Head of caudate nucleus (tissue), 42 donors: ENCODE measurements at regions not wholly inside any gene's neighbourhood (a gene's known extent, or its start where the extent isn't known, plus 50 kb on each side); places are given as distances from the start of the nearest gene placed in this dataset.
A peak's percentile ranks its signal among the peaks of the same experiment; 100 is the strongest.

Source experiments
- DNase-seq, 42 donors: peaks; one replicate each; pipeline versions ENCODE4 v3.0.0 to v3.0.0-alpha.2; 2020 to 2021; ENCODE audit warnings: mixed read lengths in 7 of 42
- intact Hi-C: fragments of 100-400 bp; cut with DNase I; formaldehyde crosslinking; loops from one replicate; pipeline ENCODE4 v1.15.0; 2022

DNA sequence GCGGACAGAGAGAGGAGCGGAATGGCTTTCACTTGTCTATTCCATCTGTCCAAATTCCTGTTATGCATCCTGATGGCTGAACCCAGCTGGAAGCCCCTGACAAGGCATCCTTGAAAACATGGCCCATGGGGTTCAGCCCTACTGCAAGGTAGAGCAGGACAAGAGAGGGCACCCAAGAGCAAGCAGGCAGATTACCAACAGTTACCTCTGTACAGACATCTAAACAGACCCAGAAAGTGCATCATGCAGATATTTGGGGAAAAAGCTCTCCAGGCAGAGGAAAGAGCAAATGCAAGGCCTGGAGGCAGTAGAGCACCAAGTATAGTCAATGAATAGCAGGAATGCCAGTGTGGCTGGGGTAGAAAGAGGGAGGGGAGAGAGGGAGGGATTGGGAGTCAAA, 407.5 kb downstream of the PCNX1 start:
- DNase-seq, result no peak
- intact Hi-C loops, result no loop called here

GRCh38 chr14:71317385-71318096, 410.3 kb downstream of the PCNX1 start:
- DNase-seq, result no peak
- intact Hi-C loops, result no loop called here

GRCh38 chr14:71318097-71318459, 410.8 kb downstream of the PCNX1 start:
- intact Hi-C loops, result no loop called here
- DNase-seq, result no peak

- peak in 13 of 42 donors; percentile 6 to 49 (median 19) for DNase-seq
- intact Hi-C loops, result loop anchor here (10.0 kb wide), 4 partner anchors 145 to 435 kb away; no protein-coding TSS in a partner anchor
Observed at GRCh38 chr14:71319666-71320065, 412.4 kb downstream of the PCNX1 start.

DNA sequence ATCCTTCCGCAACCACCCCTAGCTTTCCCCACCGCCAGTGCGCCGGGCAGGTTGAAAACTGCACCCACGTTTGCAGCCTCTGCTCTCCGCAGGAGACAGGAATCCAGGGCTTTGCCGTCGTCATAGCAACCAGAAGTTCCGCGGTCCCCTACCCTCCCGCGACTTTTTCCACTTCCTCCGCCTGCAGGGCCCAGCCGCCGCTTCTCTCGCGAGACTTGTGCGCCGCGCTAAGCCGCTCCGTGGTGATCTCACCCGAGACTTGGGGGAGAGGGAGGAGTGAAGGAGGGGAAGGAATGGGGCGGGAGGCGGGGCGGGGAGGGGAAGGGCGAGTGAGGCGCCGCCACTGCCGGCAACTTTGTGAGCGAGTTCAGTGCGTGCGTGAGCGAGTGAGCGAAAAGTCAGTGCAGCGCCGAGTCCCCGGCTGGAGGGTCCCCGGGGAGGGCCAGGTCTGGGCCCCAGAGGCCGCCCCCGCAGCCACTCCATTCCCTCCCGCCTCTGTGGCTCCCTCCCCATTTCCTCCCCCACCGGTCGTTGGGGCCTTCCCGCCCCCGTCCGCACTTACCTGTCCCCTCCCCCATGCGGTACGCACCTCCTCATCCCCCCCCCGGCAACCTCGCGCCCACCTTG, 413.0 kb downstream of the PCNX1 start, which contains the start of gene SIPA1L1:
SIPA1L1 (plus strand) TSS at position 370 of the 627 bp plus-strand sequence.
- intact Hi-C loops, result loop anchor here (10.0 kb wide), 4 partner anchors 145 to 435 kb away; no protein-coding TSS in a partner anchor
- DNase-seq, result peak; percentile 90 to 99 (median 97)

- intact Hi-C loops, result loop anchor here (10.0 kb wide), 4 partner anchors 144 to 434 kb away; no protein-coding TSS in a partner anchor
- DNase-seq, result peak in 41 of 42 donors; percentile 22 to 84 (median 61)
Observed at GRCh38 chr14:71320734-71321573, 413.7 kb downstream of the PCNX1 start.

- intact Hi-C loops, result loop anchor here (10.0 kb wide), 4 partner anchors 143 to 433 kb away; no protein-coding TSS in a partner anchor
- peak in 4 of 42 donors; percentile 12 to 23 (median 20) for DNase-seq
Observed at GRCh38 chr14:71321574-71322315, 414.5 kb downstream of the PCNX1 start.

GRCh38 chr14:71322655-71323250, 415.5 kb downstream of the PCNX1 start:
- intact Hi-C loops, result loop anchor here (10.0 kb wide), 4 partner anchors 142 to 432 kb away; no protein-coding TSS in a partner anchor
- DNase-seq, result peak in 17 of 42 donors; percentile 9 to 67 (median 39)

DNA sequence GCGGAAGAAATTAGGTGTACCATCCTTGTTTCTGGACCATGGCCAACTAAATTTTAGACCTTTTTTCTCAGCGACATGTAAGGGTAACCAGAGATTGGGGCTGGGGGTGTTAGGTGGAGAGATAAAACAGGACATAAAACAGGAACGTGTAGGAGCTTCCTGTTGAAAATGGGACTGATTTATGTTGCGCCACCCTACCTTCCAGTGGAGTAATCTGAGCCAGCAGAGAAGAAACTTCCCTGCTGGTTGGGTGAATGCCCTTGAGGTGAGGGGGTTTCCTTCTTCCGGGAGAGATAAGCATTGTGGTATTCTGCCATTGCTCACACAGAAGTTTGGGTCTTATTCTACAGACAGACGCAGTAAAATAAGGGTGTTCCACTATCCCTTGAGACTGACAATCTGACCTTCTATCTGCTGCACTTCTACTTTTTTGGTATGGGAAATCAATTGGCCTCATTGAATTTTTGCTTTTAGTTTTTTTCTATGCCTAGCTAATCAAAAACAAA, 417.6 kb downstream of the PCNX1 start:
- intact Hi-C loops, result loop anchor here (10.0 kb wide), 4 partner anchors 140 to 430 kb away; no protein-coding TSS in a partner anchor
- no peak for DNase-seq

DNA sequence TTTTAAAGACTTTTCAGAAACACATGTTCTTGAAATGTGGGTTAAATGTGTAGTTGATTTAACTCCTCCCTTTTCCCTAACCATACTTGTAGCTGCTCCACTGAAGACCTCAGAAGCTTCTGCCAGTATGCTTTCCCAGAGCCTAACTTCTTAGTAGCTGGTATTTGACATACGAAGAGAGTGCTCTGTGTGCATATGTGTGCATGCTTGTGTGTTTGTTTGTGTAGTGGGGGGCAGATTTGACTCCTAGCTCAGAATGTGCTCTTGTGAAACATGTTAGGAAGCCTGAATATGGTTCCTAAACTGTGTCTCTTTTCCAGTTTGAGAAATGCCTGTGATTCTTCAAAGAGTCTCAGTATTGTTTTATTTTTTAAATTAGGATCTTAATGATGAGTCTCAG, 420.4 kb downstream of the PCNX1 start:
- intact Hi-C loops, result loop anchor here (10.0 kb wide), 4 partner anchors 137 to 427 kb away; no protein-coding TSS in a partner anchor
- DNase-seq, result no peak

GRCh38 chr14:71328183-71328582, 420.9 kb downstream of the PCNX1 start:
- no peak for DNase-seq
- intact Hi-C loops, result loop anchor here (10.0 kb wide), 4 partner anchors 137 to 427 kb away; no protein-coding TSS in a partner anchor

- DNase-seq, result no peak
- intact Hi-C loops, result loop anchor here (10.0 kb wide), 4 partner anchors 136 to 426 kb away; no protein-coding TSS in a partner anchor
Observed at GRCh38 chr14:71328954-71329353, 421.7 kb downstream of the PCNX1 start.

- intact Hi-C loops, result no loop called here
- no peak for DNase-seq
Observed at GRCh38 chr14:71331403-71331802, 424.1 kb downstream of the PCNX1 start.

GRCh38 chr14:71332476-71332875, 425.2 kb downstream of the PCNX1 start:
- intact Hi-C loops, result no loop called here
- no peak for DNase-seq

DNA sequence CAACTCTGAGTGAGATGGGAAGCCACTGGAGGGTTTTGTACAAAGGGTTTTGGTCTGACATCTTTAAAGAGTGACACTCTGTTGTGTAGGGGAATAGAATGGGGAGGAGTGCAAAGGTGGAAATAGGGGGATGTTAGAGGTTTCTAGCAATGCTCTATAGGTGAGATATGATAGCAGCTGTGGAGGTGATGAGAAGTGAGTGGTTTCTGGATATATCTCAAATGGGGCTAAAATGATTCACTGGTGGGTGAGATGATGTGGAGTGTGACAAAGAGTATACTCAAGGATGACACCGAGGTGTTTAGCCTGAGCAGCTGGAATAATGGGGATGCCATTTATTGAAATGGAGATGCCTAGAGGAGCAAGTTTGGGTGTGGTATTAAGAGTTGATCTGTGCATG, 426.4 kb downstream of the PCNX1 start:
- no peak for DNase-seq
- intact Hi-C loops, result no loop called here

- intact Hi-C loops, result no loop called here
- DNase-seq, result no peak
Observed at GRCh38 chr14:71336489-71337192, 429.4 kb downstream of the PCNX1 start.

DNA sequence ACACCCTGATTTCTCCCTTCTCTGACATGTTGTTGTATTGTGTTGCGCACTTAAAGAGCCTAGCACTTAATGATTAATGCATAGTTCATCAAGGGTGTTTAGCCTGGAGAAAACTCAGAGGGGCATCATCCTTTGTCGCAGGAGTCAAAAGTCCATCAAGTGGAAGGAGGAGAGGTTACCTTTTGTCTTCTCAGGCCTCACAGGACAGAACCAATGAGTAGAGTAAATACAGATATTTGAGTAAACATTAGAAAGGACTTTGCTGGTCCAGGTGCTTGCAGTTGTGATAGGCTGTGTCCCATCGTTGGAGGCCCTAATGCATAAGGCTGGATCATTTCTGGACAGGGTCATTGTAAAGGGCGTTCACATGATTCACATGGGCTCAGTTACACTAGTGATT, 430.9 kb downstream of the PCNX1 start:
- intact Hi-C loops, result no loop called here
- no peak for DNase-seq
